Endothelial cell of umbilical vein (primary cell): ENCODE measurements at regions not wholly inside any gene's neighbourhood (a gene's known extent, or its start where the extent isn't known, plus 50 kb on each side); places are given as distances from the start of the nearest gene placed in this dataset.

Experiments used
- CTCF ChIP-seq, 2 donors: IDR thresholded peaks; 1 replicate in 1 of 2; 2 replicates in 1 of 2; pipeline ENCODE4 v1.5.1; 2011; ENCODE audit warnings: low read length in 2 of 2, mild to moderate bottlenecking in 2 of 2, moderate library complexity in 2 of 2, control low read depth in 1 of 2, inconsistent platforms in 1 of 2, low read depth in 1 of 2; ENCODE audit not compliant: insufficient read depth in 1 of 2; ENCODE audit errors: extremely low read depth in 1 of 2
- EZH2 ChIP-seq: IDR thresholded peaks from 2 replicates; pipeline ENCODE4 v1.6.1; 2012; ENCODE audit warnings: borderline replicate concordance, low read depth, mild to moderate bottlenecking, moderate library complexity, low read length, inconsistent platforms; ENCODE audit not compliant: severe bottlenecking
- FOS ChIP-seq: IDR thresholded peaks from 2 replicates; pipeline ENCODE4 v1.6.1; 2011; ENCODE audit warnings: mild to moderate bottlenecking, low read length, moderate library complexity, borderline replicate concordance; ENCODE audit not compliant: insufficient read depth
- JUN ChIP-seq: IDR thresholded peaks from 2 replicates; pipeline ENCODE4 v1.6.1; 2011; ENCODE audit warnings: borderline replicate concordance, low read depth; ENCODE audit not compliant: insufficient read length, insufficient read depth
- MAX ChIP-seq: IDR thresholded peaks from 2 replicates; pipeline ENCODE4 v1.6.1; 2011; ENCODE audit not compliant: insufficient read depth, insufficient read length
- MYC ChIP-seq: IDR thresholded peaks from one replicate; pipeline ENCODE4 v1.6.1; 2011; ENCODE audit warnings: mild to moderate bottlenecking, low read depth, low read length
- POLR2A ChIP-seq: IDR thresholded peaks from 2 replicates; pipeline ENCODE4 v1.6.1; 2012; ENCODE audit warnings: low read depth, mild to moderate bottlenecking, control low read depth, low read length
- POLR2AphosphoS5 ChIP-seq: IDR thresholded peaks from 2 replicates; pipeline ENCODE4 v1.6.1; 2012; ENCODE audit warnings: low read depth, mild to moderate bottlenecking, control low read depth, low read length, moderate library complexity; ENCODE audit not compliant: insufficient read depth

DNA sequence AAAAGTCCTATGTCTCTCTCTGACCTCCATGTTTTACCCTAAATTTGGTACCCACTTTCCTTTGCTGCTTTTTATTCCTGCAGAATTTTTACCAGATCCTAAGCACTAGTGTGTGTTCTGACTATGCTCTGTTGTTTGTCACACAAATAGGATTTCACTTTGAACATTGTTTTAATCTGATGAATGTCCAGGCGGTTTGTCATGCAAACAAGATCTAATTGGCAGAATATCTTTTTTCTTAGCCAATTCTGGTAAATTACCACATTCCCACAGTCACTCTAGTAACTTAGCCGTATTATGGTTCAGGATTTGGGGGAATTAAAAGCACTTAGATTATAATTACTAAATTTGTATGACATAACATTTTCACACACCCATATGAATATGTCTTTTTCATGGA is 557.2 kb upstream of the BOD1L1 start:
- no peak for TF ChIP-seq POLR2A
- no peak for TF ChIP-seq EZH2
- no peak for TF ChIP-seq CTCF (IDR thresholded peaks at IDR 0.05; ENCODE audit: extremely low read depth in 1 of 2, insufficient read depth in 1 of 2, low read depth in 1 of 2, low read length in 2 of 2)
- TF ChIP-seq MYC: no peak
- TF ChIP-seq POLR2AphosphoS5: no peak
- no peak for TF ChIP-seq MAX
- TF ChIP-seq JUN: no peak
- no peak for TF ChIP-seq FOS
